ENCODE measurements at regions not wholly inside any gene's neighbourhood (a gene's known extent, or its start where the extent isn't known, plus 50 kb on each side); places are given as distances from the start of the nearest gene placed in this dataset.

DNA sequence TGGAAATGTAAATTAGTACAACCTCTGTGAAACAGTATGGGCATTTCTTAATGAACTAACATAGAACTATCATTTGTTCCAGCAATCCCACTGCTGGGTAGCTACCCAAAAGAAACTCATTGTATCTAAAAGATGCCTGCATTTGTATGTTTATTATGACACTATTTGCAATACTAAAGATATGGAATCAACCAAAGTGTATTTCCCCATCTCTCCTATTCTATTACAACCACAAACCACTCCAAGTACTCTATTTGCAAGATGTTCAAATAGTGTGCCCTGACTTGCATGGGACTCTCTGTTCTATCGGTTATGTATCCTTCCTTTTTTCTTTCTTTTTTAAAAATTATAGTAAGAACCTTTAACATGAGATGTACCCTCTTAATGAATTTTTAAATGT, 845.2 kb downstream of the CDH11 start:
- TF ChIP-seq, protein P1, sequence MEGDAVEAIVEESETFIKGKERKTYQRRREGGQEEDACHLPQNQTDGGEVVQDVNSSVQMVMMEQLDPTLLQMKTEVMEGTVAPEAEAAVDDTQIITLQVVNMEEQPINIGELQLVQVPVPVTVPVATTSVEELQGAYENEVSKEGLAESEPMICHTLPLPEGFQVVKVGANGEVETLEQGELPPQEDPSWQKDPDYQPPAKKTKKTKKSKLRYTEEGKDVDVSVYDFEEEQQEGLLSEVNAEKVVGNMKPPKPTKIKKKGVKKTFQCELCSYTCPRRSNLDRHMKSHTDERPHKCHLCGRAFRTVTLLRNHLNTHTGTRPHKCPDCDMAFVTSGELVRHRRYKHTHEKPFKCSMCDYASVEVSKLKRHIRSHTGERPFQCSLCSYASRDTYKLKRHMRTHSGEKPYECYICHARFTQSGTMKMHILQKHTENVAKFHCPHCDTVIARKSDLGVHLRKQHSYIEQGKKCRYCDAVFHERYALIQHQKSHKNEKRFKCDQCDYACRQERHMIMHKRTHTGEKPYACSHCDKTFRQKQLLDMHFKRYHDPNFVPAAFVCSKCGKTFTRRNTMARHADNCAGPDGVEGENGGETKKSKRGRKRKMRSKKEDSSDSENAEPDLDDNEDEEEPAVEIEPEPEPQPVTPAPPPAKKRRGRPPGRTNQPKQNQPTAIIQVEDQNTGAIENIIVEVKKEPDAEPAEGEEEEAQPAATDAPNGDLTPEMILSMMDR (IDR thresholded peaks at IDR 0.05): no peak
- TF ChIP-seq POLR2A (IDR thresholded peaks at IDR 0.05): no peak
